HL-60 (cell line): ENCODE measurements at regions not wholly inside any gene's neighbourhood (a gene's known extent, or its start where the extent isn't known, plus 50 kb on each side); places are given as distances from the start of the nearest gene placed in this dataset.

Experiments
- CTCF ChIP-seq: IDR thresholded peaks from one replicate; pipeline ENCODE4 v1.5.1; 2011; ENCODE audit warnings: low read length, control low read depth, inconsistent platforms; ENCODE audit not compliant: insufficient read depth
- GABPA ChIP-seq: IDR thresholded peaks from 2 replicates; pipeline ENCODE4 v1.6.1; 2012; ENCODE audit warnings: low read depth
- POLR2AphosphoS5 ChIP-seq: IDR thresholded peaks from 2 replicates; pipeline ENCODE4 v1.6.1; 2012; ENCODE audit warnings: low read depth
- REST ChIP-seq: IDR thresholded peaks from 2 replicates; pipeline ENCODE4 v1.6.1; 2012; ENCODE audit warnings: low read depth; ENCODE audit not compliant: insufficient replicate concordance

GRCh38 chr4:189822326-189822725 is 118.3 kb upstream of the FRG1 start:
- no peak for TF ChIP-seq CTCF
- no peak for TF ChIP-seq POLR2AphosphoS5
- no peak for TF ChIP-seq GABPA
- no peak for TF ChIP-seq REST
